SU-DHL-6 (cell line): ENCODE measurements at regions not wholly inside any gene's neighbourhood (a gene's known extent, or its start where the extent isn't known, plus 50 kb on each side); places are given as distances from the start of the nearest gene placed in this dataset.

Experiments
- CTCF ChIP-seq: fragments of 200-600 bp; sonication (generic); IDR thresholded peaks from one replicate; pipeline ENCODE4 v1.5.1; 2017; ENCODE audit warnings: antibody characterized with exemption, mild to moderate bottlenecking, low read length, moderate library complexity; ENCODE audit not compliant: insufficient read depth, poor library complexity, severe bottlenecking
- EZH2phosphoT487 ChIP-seq: fragments of 200-600 bp; sonication (generic), shearing (Covaris generic); conservative IDR thresholded peaks from 2 replicates; pipeline ENCODE4 v1.6.1; 2018; ENCODE audit warnings: mild to moderate bottlenecking, antibody characterized with exemption, low read length, moderate library complexity, mixed read lengths

GRCh38 chr18:46247942-46248341, 143.8 kb downstream of the HAUS1 start:
- no peak for TF ChIP-seq CTCF
- no peak for TF ChIP-seq EZH2phosphoT487
